Neural cell (in vitro differentiated cells): ENCODE measurements at regions not wholly inside any gene's neighbourhood (a gene's known extent, or its start where the extent isn't known, plus 50 kb on each side); places are given as distances from the start of the nearest gene placed in this dataset.

ENCODE experiments used
- H2AFZ ChIP-seq: fragments of 200-600, 300-800 bp; sonication (generic), shearing (Covaris generic); 2 replicates; pipeline ENCODE4 v1.6.0; 2014; ENCODE audit warnings: low read depth, mild to moderate bottlenecking, antibody characterized with exemption, low read length, moderate library complexity
- H3F3A ChIP-seq: fragments of 200-600 bp; shearing (Covaris generic); 2 replicates; pipeline ENCODE4 v1.6.1; 2016; ENCODE audit warnings: mild to moderate bottlenecking, moderate library complexity, mixed read lengths, antibody characterized with exemption, low read length; ENCODE audit not compliant: insufficient read depth, poor library complexity, severe bottlenecking
- H3K27ac ChIP-seq: fragments of 200-600, 300-800 bp; sonication (generic), shearing (Covaris generic); 2 replicates; pipeline ENCODE4 v1.5.1; 2014; ENCODE audit warnings: mild to moderate bottlenecking, low read length, moderate library complexity
- H3K27me3 ChIP-seq: fragments of 300-800, 200-600 bp; sonication (generic), shearing (Covaris generic); 2 replicates; pipeline ENCODE4 v1.6.0; 2014; ENCODE audit warnings: mild to moderate bottlenecking, low read depth, low read length, moderate library complexity; ENCODE audit not compliant: insufficient read depth
- H3K36me3 ChIP-seq: fragments of 300-800, 200-600 bp; sonication (generic), shearing (Covaris generic); 2 replicates; pipeline ENCODE4 v1.5.1; 2014; ENCODE audit warnings: mild to moderate bottlenecking, antibody characterized with exemption, low read length, moderate library complexity; ENCODE audit not compliant: insufficient read depth
- H3K4me2 ChIP-seq: fragments of 300-800, 200-600 bp; sonication (generic), shearing (Covaris generic); 2 replicates; pipeline ENCODE4 v1.6.0; 2014; ENCODE audit warnings: mild to moderate bottlenecking, low read length
- H3K4me3 ChIP-seq: fragments of 300-800, 200-600 bp; sonication (generic), shearing (Covaris generic); 2 replicates; pipeline ENCODE4 v1.5.1; 2014; ENCODE audit warnings: mild to moderate bottlenecking, low read length, moderate library complexity
- H3K79me2 ChIP-seq: fragments of 200-600 bp; shearing (Covaris generic); replicated peaks from 2 replicates; pipeline ENCODE4 v1.6.0; 2014; ENCODE audit warnings: mild to moderate bottlenecking, low read length, moderate library complexity; ENCODE audit not compliant: insufficient read depth
- H3K9ac ChIP-seq: fragments of 300-800, 200-600 bp; sonication (generic), shearing (Covaris generic); 2 replicates; pipeline ENCODE4 v1.6.1; 2016; ENCODE audit warnings: mild to moderate bottlenecking, low read length, mixed read lengths
- H3K9me2 ChIP-seq: fragments of 200-600 bp; shearing (Covaris generic); 2 replicates; pipeline ENCODE4 v1.6.1; 2016; ENCODE audit warnings: mild to moderate bottlenecking, low read length, mixed read lengths; ENCODE audit not compliant: insufficient read depth
- H3K9me3 ChIP-seq: fragments of 200-600, 300-800 bp; sonication (generic), shearing (Covaris generic); 2 replicates; pipeline ENCODE4 v1.6.1; 2016; ENCODE audit warnings: mild to moderate bottlenecking, mixed run types, low read length, moderate library complexity, mixed read lengths
- H4K20me1 ChIP-seq: fragments of 200-600 bp; shearing (Covaris generic); 2 replicates; pipeline ENCODE4 v1.6.1; 2016; ENCODE audit warnings: mild to moderate bottlenecking, mixed run types; ENCODE audit not compliant: insufficient read depth
- EP300 ChIP-seq: fragments of 450-650 bp; conservative IDR thresholded peaks from 2 replicates; pipeline ENCODE4 v1.6.1; 2014; ENCODE audit warnings: antibody characterized with exemption, mild to moderate bottlenecking, moderate library complexity; ENCODE audit not compliant: poor library complexity, severe bottlenecking
- EZH2 ChIP-seq: fragments of 200-600, 300-800 bp; shearing (Covaris generic), sonication (generic); IDR thresholded peaks from 2 replicates; pipeline ENCODE4 v1.6.1; 2014; ENCODE audit warnings: antibody characterized with exemption, low read length, borderline replicate concordance, mild to moderate bottlenecking; ENCODE audit not compliant: insufficient read depth, poor library complexity, severe bottlenecking
- MXI1 ChIP-seq: fragments of 450-650 bp; conservative IDR thresholded peaks from 2 replicates; pipeline ENCODE4 v1.6.1; 2014; ENCODE audit warnings: antibody characterized with exemption, mild to moderate bottlenecking; ENCODE audit not compliant: poor library complexity, severe bottlenecking
- POLR2AphosphoS5 ChIP-seq: IDR thresholded peaks from 2 replicates; pipeline ENCODE4 v1.6.1; 2012
- RAD21 ChIP-seq: fragments of 450-650 bp; conservative IDR thresholded peaks from 2 replicates; pipeline ENCODE4 v1.6.1; 2014; ENCODE audit warnings: antibody characterized with exemption, mild to moderate bottlenecking, moderate library complexity
- REST ChIP-seq: IDR thresholded peaks from 2 replicates; pipeline ENCODE4 v1.6.1; 2012; ENCODE audit warnings: borderline replicate concordance
- SMC3 ChIP-seq: fragments of 450-650 bp; conservative IDR thresholded peaks from 2 replicates; pipeline ENCODE4 v1.6.1; 2014; ENCODE audit warnings: antibody characterized with exemption, mild to moderate bottlenecking, moderate library complexity; ENCODE audit not compliant: poor library complexity
- TAF1 ChIP-seq: IDR thresholded peaks from 2 replicates; pipeline ENCODE4 v1.6.1; 2012; ENCODE audit warnings: low read depth
- TF ChIP-seq, protein P1 (sequence below): fragments of 450-650 bp; IDR thresholded peaks from 2 replicates; pipeline ENCODE4 v1.5.1; 2014; ENCODE audit warnings: antibody characterized with exemption, mild to moderate bottlenecking, moderate library complexity; ENCODE audit not compliant: poor library complexity, severe bottlenecking

GRCh38 chr1:105180789-105181188 lies 1431.1 kb downstream of the AMY1C start:
- Histone ChIP-seq H3K27ac (no peak overlapping the region), H3K9ac (no peak overlapping the region), H3K27me3 (no peaks in the 10 kb centered on the region), H2AFZ (no peak overlapping the region), H3K9me3 (no peaks in the 10 kb centered on the region), H3K36me3 (no peaks in the 10 kb centered on the region), H4K20me1 (no peaks in the 10 kb centered on the region), H3F3A (no peaks in the 10 kb centered on the region), H3K4me2 (no peak overlapping the region), H3K4me3 (no peak overlapping the region), H3K79me2 (no peaks in the 10 kb centered on the region), H3K9me2 (no peaks in the 10 kb centered on the region)
- no peak for TF ChIP-seq RAD21
- TF ChIP-seq POLR2AphosphoS5, result no peak
- no peak for TF ChIP-seq REST
- no peak for TF ChIP-seq SMC3
- TF ChIP-seq EP300, result no peak
- TF ChIP-seq MXI1, result no peak

- no peaks in the 10 kb centered on the region for H3K27me3 ChIP-seq
- H3K4me3 ChIP-seq, result no peak overlapping the region
- no peaks in the 10 kb centered on the region for H3F3A ChIP-seq
- no peak for TF ChIP-seq REST
- TF ChIP-seq SMC3, result no peak
- no peak overlapping the region for H3K4me2 ChIP-seq
- H3K9me3 ChIP-seq, result peaks cover 2% of the 10 kb centered on the region
- H4K20me1 ChIP-seq, result no peaks in the 10 kb centered on the region
- no peak overlapping the region for H3K27ac ChIP-seq
- no peaks in the 10 kb centered on the region for H3K9me2 ChIP-seq
- H3K9ac ChIP-seq, result no peak overlapping the region
- H3K36me3 ChIP-seq, result no peaks in the 10 kb centered on the region
- no peak overlapping the region for H2AFZ ChIP-seq
- no peaks in the 10 kb centered on the region for H3K79me2 ChIP-seq
Observed at GRCh38 chr1:105204836-105205371, 1455.2 kb downstream of the AMY1C start.

- H3K4me2 ChIP-seq, result no peak overlapping the region
- H3K27ac ChIP-seq, result no peak overlapping the region
- TF ChIP-seq TAF1, result no peak
- TF ChIP-seq POLR2AphosphoS5, result no peak
- TF ChIP-seq, protein P1, sequence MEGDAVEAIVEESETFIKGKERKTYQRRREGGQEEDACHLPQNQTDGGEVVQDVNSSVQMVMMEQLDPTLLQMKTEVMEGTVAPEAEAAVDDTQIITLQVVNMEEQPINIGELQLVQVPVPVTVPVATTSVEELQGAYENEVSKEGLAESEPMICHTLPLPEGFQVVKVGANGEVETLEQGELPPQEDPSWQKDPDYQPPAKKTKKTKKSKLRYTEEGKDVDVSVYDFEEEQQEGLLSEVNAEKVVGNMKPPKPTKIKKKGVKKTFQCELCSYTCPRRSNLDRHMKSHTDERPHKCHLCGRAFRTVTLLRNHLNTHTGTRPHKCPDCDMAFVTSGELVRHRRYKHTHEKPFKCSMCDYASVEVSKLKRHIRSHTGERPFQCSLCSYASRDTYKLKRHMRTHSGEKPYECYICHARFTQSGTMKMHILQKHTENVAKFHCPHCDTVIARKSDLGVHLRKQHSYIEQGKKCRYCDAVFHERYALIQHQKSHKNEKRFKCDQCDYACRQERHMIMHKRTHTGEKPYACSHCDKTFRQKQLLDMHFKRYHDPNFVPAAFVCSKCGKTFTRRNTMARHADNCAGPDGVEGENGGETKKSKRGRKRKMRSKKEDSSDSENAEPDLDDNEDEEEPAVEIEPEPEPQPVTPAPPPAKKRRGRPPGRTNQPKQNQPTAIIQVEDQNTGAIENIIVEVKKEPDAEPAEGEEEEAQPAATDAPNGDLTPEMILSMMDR, result no peak
- TF ChIP-seq EZH2, result no peak
- H3K9me2 ChIP-seq, result no peaks in the 10 kb centered on the region
- no peaks in the 10 kb centered on the region for H3F3A ChIP-seq
- H3K9me3 ChIP-seq, result peaks cover 2% of the 10 kb centered on the region
- no peak overlapping the region for H3K9ac ChIP-seq
- no peak overlapping the region for H2AFZ ChIP-seq
- no peaks in the 10 kb centered on the region for H3K27me3 ChIP-seq
- H3K79me2 ChIP-seq, result no peaks in the 10 kb centered on the region
- H3K4me3 ChIP-seq, result no peak overlapping the region
- no peaks in the 10 kb centered on the region for H3K36me3 ChIP-seq
- no peaks in the 10 kb centered on the region for H4K20me1 ChIP-seq
Observed at GRCh38 chr1:105208581-105208980, 1458.9 kb downstream of the AMY1C start.
